HCT116 (cell line): ENCODE measurements at regions not wholly inside any gene's neighbourhood (a gene's known extent, or its start where the extent isn't known, plus 50 kb on each side); places are given as distances from the start of the nearest gene placed in this dataset.

Source experiments
- ATAC-seq: fragments of 200-7000 bp; cut with Tn5 transposase; 2 replicates; pipeline ENCODE4 v1.9.1; 2020; ENCODE audit warnings: mild to moderate bottlenecking, moderate library complexity
- BruUV-seq: library from RNA; stranded (reverse); fragments of 400-500 nt; replicated peaks from 2 replicates; lab custom pipeline; 2021; lab: Mats Ljungman, UMichigan
- CTCF ChIA-PET: fragments of 300-600 bp; sonication (Branson Sonifier 250); formaldehyde crosslinking; loops from one replicate; lab custom pipeline; 2021; ENCODE audit warnings: antibody characterized with exemption; lab: Charles Lee
- POLR2A ChIA-PET: fragments of 300-600, 350-600 bp; sonication (Branson Sonifier 250); formaldehyde crosslinking; loops from one replicate; lab custom pipeline; 2021; ENCODE audit warnings: antibody characterized with exemption; lab: Charles Lee
- RAD21 ChIA-PET, 2 experiments: fragments of 300-600 bp; sonication (Branson Sonifier 250); formaldehyde crosslinking; loops; one replicate each; lab custom pipeline; 2023; ENCODE audit warnings: low total read pairs in 2 of 2; ENCODE audit not compliant: uncharacterized antibody in 2 of 2, unreplicated experiment in 2 of 2, low non-redundant PET in 1 of 2; lab: Charles Lee
- DNase-seq: peaks from one replicate; pipeline ENCODE4 v3.0.0-alpha.2; 2010; ENCODE audit warnings: low read depth, low spot score
- H2AFZ ChIP-seq: fragments of 200-600 bp; shearing (Covaris generic), sonication (generic); 2 replicates; pipeline ENCODE4 v1.6.1; 2017; ENCODE audit warnings: low read depth, mixed run types, mixed read lengths, antibody characterized with exemption, low read length; ENCODE audit not compliant: poor library complexity, severe bottlenecking
- H3K27ac ChIP-seq: 2 replicates; pipeline ENCODE4 v1.5.1; 2012; ENCODE audit warnings: low read depth, low read length
- H3K27me3 ChIP-seq: fragments of 200-600 bp; sonication (generic); 2 replicates; pipeline ENCODE4 v1.6.1; 2016; ENCODE audit warnings: mixed run types, low read length, mixed read lengths; ENCODE audit not compliant: insufficient read depth
- H3K36me3 ChIP-seq, 2 experiments: fragments of 200-500 bp in 1 of 2; fragments of 200-600 bp in 1 of 2; sonication (Bioruptor generic) in 1 of 2; sonication (generic) in 1 of 2; 2 replicates each; pipeline versions ENCODE4 v1.5.1 to v1.6.1; 2014 to 2016; ENCODE audit warnings: low read length in 2 of 2, inconsistent platforms in 1 of 2, mixed read lengths in 1 of 2, mixed run types in 1 of 2; ENCODE audit not compliant: insufficient read depth in 2 of 2, control insufficient read depth in 1 of 2
- H3K4me1 ChIP-seq, 2 experiments: fragments of 200-600 bp in 1 of 2; sonication (generic) in 1 of 2; 2 replicates each; pipeline versions ENCODE4 v1.5.1 to v1.6.1; 2012 to 2017; ENCODE audit warnings: low read length in 2 of 2, inconsistent platforms in 1 of 2, mild to moderate bottlenecking in 1 of 2, mixed read lengths in 1 of 2, mixed run types in 1 of 2, moderate library complexity in 1 of 2; ENCODE audit not compliant: insufficient read depth in 2 of 2, control insufficient read depth in 1 of 2
- H3K4me2 ChIP-seq: fragments of 200-600 bp; sonication (generic); 2 replicates; pipeline ENCODE4 v1.6.1; 2017; ENCODE audit warnings: mixed run types, low read length, mixed read lengths
- H3K4me3 ChIP-seq, 2 experiments: fragments of 200-600 bp in 1 of 2; sonication (generic) in 1 of 2; replicated peaks in 1 of 2; 2 replicates each; pipeline ENCODE4 v1.5.1; 2011 to 2016; ENCODE audit warnings: low read length in 2 of 2, control low read depth in 1 of 2, low read depth in 1 of 2, mild to moderate bottlenecking in 1 of 2, mixed read lengths in 1 of 2, mixed run types in 1 of 2
- H3K79me2 ChIP-seq: fragments of 200-600 bp; sonication (generic); 2 replicates; pipeline ENCODE4 v1.6.1; 2017; ENCODE audit warnings: mild to moderate bottlenecking, mixed run types, low read length, moderate library complexity, mixed read lengths; ENCODE audit not compliant: insufficient read depth
- H3K9ac ChIP-seq: fragments of 200-600 bp; sonication (generic); 2 replicates; pipeline ENCODE4 v1.6.1; 2016; ENCODE audit warnings: low read length, mixed read lengths
- H3K9me2 ChIP-seq: fragments of 200-600 bp; sonication (generic), shearing (Covaris generic); 2 replicates; pipeline ENCODE4 v1.6.1; 2017; ENCODE audit warnings: mixed run types, mild to moderate bottlenecking, moderate library complexity; ENCODE audit not compliant: insufficient read depth
- H3K9me3 ChIP-seq, 2 experiments: fragments of 200-500 bp in 1 of 2; fragments of 200-600 bp in 1 of 2; sonication (Bioruptor generic) in 1 of 2; sonication (generic) in 1 of 2; 2 replicates each; pipeline ENCODE4 v1.6.1; 2014 to 2017; ENCODE audit warnings: low read length in 2 of 2, mixed read lengths in 2 of 2, inconsistent platforms in 1 of 2, low read depth in 1 of 2, mild to moderate bottlenecking in 1 of 2, mixed run types in 1 of 2, moderate library complexity in 1 of 2; ENCODE audit not compliant: control insufficient read depth in 1 of 2, insufficient read depth in 1 of 2
- H4K20me1 ChIP-seq: fragments of 200-600 bp; sonication (generic), shearing (Covaris generic); 2 replicates; pipeline ENCODE4 v1.6.1; 2017; ENCODE audit warnings: mixed run types, mild to moderate bottlenecking, moderate library complexity; ENCODE audit not compliant: insufficient read depth
- EGR1 ChIP-seq: IDR thresholded peaks from 2 replicates; pipeline ENCODE4 v1.6.1; 2012; ENCODE audit warnings: low read depth
- FOSL1 ChIP-seq: IDR thresholded peaks from 2 replicates; pipeline ENCODE4 v1.6.1; 2012; ENCODE audit warnings: low read depth
- JUND ChIP-seq: IDR thresholded peaks from 2 replicates; pipeline ENCODE4 v1.6.1; 2012
- POLR2A ChIP-seq: IDR thresholded peaks from 2 replicates; pipeline ENCODE4 v1.7.0; 2011; ENCODE audit warnings: borderline replicate concordance; ENCODE audit not compliant: insufficient read depth, insufficient read length; ENCODE audit errors: extremely low read depth
- POLR2AphosphoS5 ChIP-seq: IDR thresholded peaks from 2 replicates; pipeline ENCODE4 v1.6.1; 2011; ENCODE audit warnings: mild to moderate bottlenecking, low read depth, low read length, moderate library complexity
- REST ChIP-seq: IDR thresholded peaks from 2 replicates; pipeline ENCODE4 v1.6.1; 2012; ENCODE audit warnings: low read depth
- SRF ChIP-seq: IDR thresholded peaks from 2 replicates; pipeline ENCODE4 v1.6.1; 2012; ENCODE audit warnings: low read depth
- ZBTB33 ChIP-seq: IDR thresholded peaks from 2 replicates; pipeline ENCODE4 v1.6.1; 2011; ENCODE audit warnings: mild to moderate bottlenecking, low read length, moderate library complexity; ENCODE audit not compliant: insufficient replicate concordance; ENCODE audit errors: extremely low read depth
- intact Hi-C: fragments of 100-400 bp; cut with micrococcal nuclease; formaldehyde crosslinking; loops from 2 replicates; pipeline ENCODE4 v1.10.0; 2022

GRCh38 chr3:11717301-11717700 lies 73.6 kb upstream of the VGLL4 start:
- DNase-seq, result no peak
- no peaks in the 10 kb centered on the region for H3K27me3 ChIP-seq
- no peaks in the 10 kb centered on the region for H4K20me1 ChIP-seq
- no peak for ATAC-seq
- intact Hi-C loops, result no loop called here
- ChIA-PET CTCF (no interaction called here), POLR2A (interaction anchor here (0.7 kb wide), 1 partner anchor 45 kb away, joined by 3 read pairs; no protein-coding TSS in a partner anchor), RAD21 (interaction anchor here in 1 of 2 experiments (0.7 kb wide), 1 partner anchor 53 kb away, joined by 3 read pairs; no protein-coding TSS in a partner anchor)
- peak overlapping the region; percentile 95; the same call in 1 of the 2 replicates for H3K4me2 ChIP-seq
- no peak overlapping the region for H3K27ac ChIP-seq
- peaks cover 19 to 30% of the 10 kb centered on the region in 2 experiments for H3K4me1 ChIP-seq
- no peaks in the 10 kb centered on the region for H3K36me3 ChIP-seq
- no TSS peak for BruUV-seq
- TF ChIP-seq EGR1 (no peak), SRF (no peak), FOSL1 (no peak), POLR2A (no peak), JUND (no peak), POLR2AphosphoS5 (no peak), REST (no peak), ZBTB33 (no peak)
- peaks cover 48% of the 10 kb centered on the region for H3K79me2 ChIP-seq
- no peaks in the 10 kb centered on the region for H3K9me3 ChIP-seq
- H3K9ac ChIP-seq, result no peak overlapping the region
- no peak overlapping the region for H3K4me3 ChIP-seq
- H2AFZ ChIP-seq, result no peak overlapping the region
- no peaks in the 10 kb centered on the region for H3K9me2 ChIP-seq
